Panc1 (cell line): ENCODE measurements at regions not wholly inside any gene's neighbourhood (a gene's known extent, or its start where the extent isn't known, plus 50 kb on each side); places are given as distances from the start of the nearest gene placed in this dataset.

Experiments
- CTCF ChIP-seq: fragments of 450-650 bp; IDR thresholded peaks from 2 replicates; pipeline ENCODE4 v1.5.1; 2017; ENCODE audit warnings: mild to moderate bottlenecking
- POLR2AphosphoS5 ChIP-seq: IDR thresholded peaks from 2 replicates; pipeline ENCODE4 v1.6.1; 2012; ENCODE audit warnings: mild to moderate bottlenecking, low read depth, low read length, moderate library complexity
- REST ChIP-seq, 2 experiments: IDR thresholded peaks; 2 replicates each; pipeline ENCODE4 v1.6.1; 2011 to 2012; ENCODE audit warnings: low read depth in 2 of 2, control low read depth in 1 of 2, low read length in 1 of 2, mild to moderate bottlenecking in 1 of 2, moderate library complexity in 1 of 2; ENCODE audit not compliant: insufficient read depth in 1 of 2
- SIN3A ChIP-seq: IDR thresholded peaks from 2 replicates; pipeline ENCODE4 v1.6.1; 2012; ENCODE audit warnings: low read depth, mild to moderate bottlenecking, low read length, moderate library complexity, borderline replicate concordance; ENCODE audit not compliant: insufficient read depth
- TCF7L2 ChIP-seq: IDR thresholded peaks from 2 replicates; pipeline ENCODE4 v1.6.1; 2011; ENCODE audit warnings: mild to moderate bottlenecking, low read depth, low read length, inconsistent platforms

- TF ChIP-seq CTCF (no peak), SIN3A (no peak), REST (IDR thresholded peaks at IDR 0.05; ENCODE audit: insufficient read depth in 1 of 2, low read depth in 2 of 2, low read length in 1 of 2) (no peak), POLR2AphosphoS5 (no peak), TCF7L2 (no peak)
These were observed 220.7 kb upstream of the CADM2 start for GRCh38 chr3:84738086-84738485.
